MG63 (cell line): ENCODE measurements at regions not wholly inside any gene's neighbourhood (a gene's known extent, or its start where the extent isn't known, plus 50 kb on each side); places are given as distances from the start of the nearest gene placed in this dataset.
A peak's percentile ranks its signal among the peaks of the same experiment; 100 is the strongest.

Source experiments
- DNase-seq: peaks from one replicate; pipeline ENCODE4 v3.0.0-alpha.2; 2020
- H3K27me3 ChIP-seq: fragments of 250-450 bp; sonication (Bioruptor Pico); 2 replicates; pipeline ENCODE4 v1.5.1; 2020; ENCODE audit warnings: mild to moderate bottlenecking, moderate library complexity
- H3K36me3 ChIP-seq: fragments of 250-450 bp; sonication (Bioruptor Pico); 2 replicates; pipeline ENCODE4 v1.5.1; 2020; ENCODE audit warnings: mild to moderate bottlenecking, moderate library complexity
- H3K4me3 ChIP-seq: fragments of 250-450 bp; sonication (Bioruptor Pico); 2 replicates; pipeline ENCODE4 v1.5.1; 2020; ENCODE audit warnings: mild to moderate bottlenecking, moderate library complexity
- H3K9me3 ChIP-seq: fragments of 250-450 bp; sonication (Bioruptor Pico); 2 replicates; pipeline ENCODE4 v1.5.1; 2020; ENCODE audit warnings: mild to moderate bottlenecking, moderate library complexity

- DNase-seq = no peak
Observed at GRCh38 chr17:33487187-33487879, 194.2 kb upstream of the ASIC2 start.

GRCh38 chr17:33491871-33492481 lies 198.9 kb upstream of the ASIC2 start:
- Histone ChIP-seq H3K4me3 (no peak overlapping the region), H3K27me3 (no peaks in the 10 kb centered on the region), H3K36me3 (no peaks in the 10 kb centered on the region), H3K9me3 (no peaks in the 10 kb centered on the region)
- DNase-seq = no peak

More at GRCh38 chr17:33487187-33487879, 194.2 kb upstream of the ASIC2 start:
- no peaks in the 10 kb centered on the region for H3K9me3 ChIP-seq
- no peaks in the 10 kb centered on the region for H3K27me3 ChIP-seq
- no peak overlapping the region for H3K4me3 ChIP-seq
- no peaks in the 10 kb centered on the region for H3K36me3 ChIP-seq

- H3K36me3 ChIP-seq = no peaks in the 10 kb centered on the region
- no peaks in the 10 kb centered on the region for H3K9me3 ChIP-seq
- no peak for DNase-seq
- no peak overlapping the region for H3K4me3 ChIP-seq
- H3K27me3 ChIP-seq = no peaks in the 10 kb centered on the region
Observed at GRCh38 chr17:33492731-33493265, 199.7 kb upstream of the ASIC2 start.

GRCh38 chr17:33493566-33493965 lies 200.5 kb upstream of the ASIC2 start:
- H3K9me3 ChIP-seq = no peaks in the 10 kb centered on the region
- no peaks in the 10 kb centered on the region for H3K27me3 ChIP-seq
- H3K36me3 ChIP-seq = no peaks in the 10 kb centered on the region
- H3K4me3 ChIP-seq = no peak overlapping the region
- DNase-seq = no peak

- Histone ChIP-seq H3K36me3 (no peaks in the 10 kb centered on the region), H3K9me3 (no peaks in the 10 kb centered on the region), H3K27me3 (no peaks in the 10 kb centered on the region), H3K4me3 (no peak overlapping the region)
- DNase-seq = no peak
Observed at GRCh38 chr17:33494151-33494550, 201.1 kb upstream of the ASIC2 start.

GRCh38 chr17:33497623-33498022 lies 204.5 kb upstream of the ASIC2 start:
- H3K36me3 ChIP-seq = no peaks in the 10 kb centered on the region
- no peak for DNase-seq
- no peaks in the 10 kb centered on the region for H3K9me3 ChIP-seq
- H3K27me3 ChIP-seq = no peaks in the 10 kb centered on the region
- H3K4me3 ChIP-seq = no peak overlapping the region

GRCh38 chr17:33498069-33498468 lies 205.0 kb upstream of the ASIC2 start:
- Histone ChIP-seq H3K36me3 (no peaks in the 10 kb centered on the region), H3K9me3 (no peaks in the 10 kb centered on the region), H3K27me3 (no peaks in the 10 kb centered on the region), H3K4me3 (no peak overlapping the region)
- no peak for DNase-seq

- DNase-seq = no peak
- Histone ChIP-seq H3K36me3 (no peaks in the 10 kb centered on the region), H3K27me3 (no peaks in the 10 kb centered on the region), H3K9me3 (no peaks in the 10 kb centered on the region), H3K4me3 (no peak overlapping the region)
Observed at GRCh38 chr17:33499040-33499439, 205.9 kb upstream of the ASIC2 start.

- no peaks in the 10 kb centered on the region for H3K9me3 ChIP-seq
- H3K4me3 ChIP-seq = no peak overlapping the region
- H3K27me3 ChIP-seq = no peaks in the 10 kb centered on the region
- no peaks in the 10 kb centered on the region for H3K36me3 ChIP-seq
- DNase-seq = peak; percentile 10
Observed at GRCh38 chr17:33500151-33500550, 207.1 kb upstream of the ASIC2 start.

GRCh38 chr17:33501185-33501584 lies 208.1 kb upstream of the ASIC2 start:
- DNase-seq = no peak
- no peak overlapping the region for H3K4me3 ChIP-seq
- H3K36me3 ChIP-seq = no peaks in the 10 kb centered on the region
- H3K9me3 ChIP-seq = no peaks in the 10 kb centered on the region
- H3K27me3 ChIP-seq = no peaks in the 10 kb centered on the region

GRCh38 chr17:33504571-33504970 lies 211.5 kb upstream of the ASIC2 start:
- Histone ChIP-seq H3K36me3 (no peaks in the 10 kb centered on the region), H3K9me3 (no peaks in the 10 kb centered on the region), H3K4me3 (no peak overlapping the region), H3K27me3 (no peaks in the 10 kb centered on the region)
- no peak for DNase-seq

GRCh38 chr17:33506889-33507650 lies 214.0 kb upstream of the ASIC2 start:
- no peak overlapping the region for H3K4me3 ChIP-seq
- H3K27me3 ChIP-seq = no peaks in the 10 kb centered on the region
- DNase-seq = no peak
- no peaks in the 10 kb centered on the region for H3K36me3 ChIP-seq
- no peaks in the 10 kb centered on the region for H3K9me3 ChIP-seq

GRCh38 chr17:33508215-33508614 lies 215.1 kb upstream of the ASIC2 start:
- H3K36me3 ChIP-seq = no peaks in the 10 kb centered on the region
- no peak for DNase-seq
- H3K9me3 ChIP-seq = no peaks in the 10 kb centered on the region

GRCh38 chr17:33509331-33509730 lies 216.2 kb upstream of the ASIC2 start:
- H3K4me3 ChIP-seq = no peak overlapping the region
- H3K36me3 ChIP-seq = no peaks in the 10 kb centered on the region
- DNase-seq = no peak
- H3K9me3 ChIP-seq = no peaks in the 10 kb centered on the region
- no peaks in the 10 kb centered on the region for H3K27me3 ChIP-seq

More at GRCh38 chr17:33508215-33508614, 215.1 kb upstream of the ASIC2 start:
- Histone ChIP-seq H3K4me3 (no peak overlapping the region), H3K27me3 (no peaks in the 10 kb centered on the region)

GRCh38 chr17:33511670-33512069 lies 218.6 kb upstream of the ASIC2 start:
- no peaks in the 10 kb centered on the region for H3K9me3 ChIP-seq
- H3K27me3 ChIP-seq = no peaks in the 10 kb centered on the region

GRCh38 chr17:33512113-33512512 lies 219.0 kb upstream of the ASIC2 start:
- Histone ChIP-seq H3K27me3 (no peaks in the 10 kb centered on the region), H3K9me3 (no peaks in the 10 kb centered on the region), H3K36me3 (no peaks in the 10 kb centered on the region), H3K4me3 (no peak overlapping the region)
- DNase-seq = no peak

More at GRCh38 chr17:33511670-33512069, 218.6 kb upstream of the ASIC2 start:
- no peak for DNase-seq
- Histone ChIP-seq H3K36me3 (no peaks in the 10 kb centered on the region), H3K4me3 (no peak overlapping the region)

GRCh38 chr17:33513769-33514168 lies 220.7 kb upstream of the ASIC2 start:
- DNase-seq = no peak
- Histone ChIP-seq H3K9me3 (no peaks in the 10 kb centered on the region), H3K36me3 (no peaks in the 10 kb centered on the region), H3K4me3 (no peak overlapping the region), H3K27me3 (no peaks in the 10 kb centered on the region)
